NCI-H187 (cell line): ENCODE measurements at regions not wholly inside any gene's neighbourhood (a gene's known extent, or its start where the extent isn't known, plus 50 kb on each side); places are given as distances from the start of the nearest gene placed in this dataset.
"Not testable (repeated sequence)": the region's sequence is repeated elsewhere in the genome, so short reads cannot be mapped to it uniquely, and the experiment has no call there.

Experiments used
- DNase-seq, 2 experiments: peaks; one replicate each; lab custom pipeline; 2025; lab: John Stamatoyannopoulos, UW

DNA sequence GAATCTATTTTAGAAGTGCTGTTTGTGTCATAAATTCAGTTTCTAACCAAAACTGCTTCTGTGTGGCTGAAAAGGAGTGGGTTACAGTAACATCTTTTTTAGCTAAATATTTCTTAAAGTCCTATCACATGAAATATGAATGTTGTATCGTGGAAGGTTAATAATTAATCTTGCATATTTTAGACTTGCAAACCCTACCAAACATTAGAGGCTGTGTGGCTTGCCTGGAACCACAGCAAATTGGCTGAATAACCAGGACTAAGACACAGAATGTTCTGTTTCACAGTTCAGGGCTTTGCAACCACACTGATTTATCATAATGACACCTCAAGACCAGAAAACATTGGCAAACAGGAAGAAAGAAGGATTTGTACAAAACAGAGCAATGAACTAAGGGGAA lies 208.9 kb upstream of the CNTNAP5 start:
- no peak for DNase-seq

DNA sequence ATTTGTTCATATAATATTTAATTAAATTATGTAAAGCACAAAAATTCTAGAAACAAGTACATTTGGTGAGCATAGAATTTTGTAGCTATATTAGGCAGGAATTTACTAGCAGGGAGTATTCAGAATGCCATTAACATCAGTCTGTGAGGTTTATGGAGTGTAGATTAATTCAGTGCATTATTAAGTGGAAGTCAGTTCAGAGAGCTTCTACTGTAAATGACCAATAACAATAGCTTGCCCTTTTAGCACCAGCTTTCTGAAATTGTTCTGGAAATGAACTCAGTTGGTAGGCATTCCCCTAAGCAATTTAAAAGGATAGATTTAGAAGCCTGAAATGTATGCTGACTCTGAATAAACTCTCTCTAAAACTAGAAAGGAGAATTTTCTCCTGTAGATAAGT lies 208.2 kb upstream of the CNTNAP5 start:
- no peak for DNase-seq

DNA sequence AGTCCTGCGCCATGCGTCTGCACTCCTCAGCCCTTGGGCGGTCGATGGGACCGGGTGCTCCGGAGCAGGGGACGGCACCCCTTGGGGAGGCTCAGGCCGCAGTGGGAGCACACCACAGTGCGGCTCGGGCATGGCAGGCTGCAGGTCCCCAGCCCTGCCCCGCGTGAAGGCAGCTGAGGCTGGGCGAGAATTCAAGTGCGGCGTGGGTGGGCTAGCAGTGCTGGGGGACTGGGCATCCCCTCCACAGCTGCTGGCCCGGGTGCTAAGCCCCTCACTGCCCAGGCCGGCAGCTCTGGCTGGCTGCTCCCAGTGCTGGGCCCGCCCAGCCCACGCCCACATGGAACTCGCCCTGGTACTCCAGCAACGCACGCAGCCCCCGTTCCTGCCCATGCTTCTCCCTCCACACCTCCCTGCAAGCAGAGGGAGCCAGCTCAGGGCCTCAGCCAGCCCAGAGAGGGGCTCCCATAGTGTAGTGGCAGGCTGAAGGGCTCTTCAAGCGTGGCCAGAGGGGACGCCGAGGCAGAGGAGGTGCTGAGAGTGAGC lies 198.3 kb upstream of the CNTNAP5 start:
- no peak for DNase-seq

DNA sequence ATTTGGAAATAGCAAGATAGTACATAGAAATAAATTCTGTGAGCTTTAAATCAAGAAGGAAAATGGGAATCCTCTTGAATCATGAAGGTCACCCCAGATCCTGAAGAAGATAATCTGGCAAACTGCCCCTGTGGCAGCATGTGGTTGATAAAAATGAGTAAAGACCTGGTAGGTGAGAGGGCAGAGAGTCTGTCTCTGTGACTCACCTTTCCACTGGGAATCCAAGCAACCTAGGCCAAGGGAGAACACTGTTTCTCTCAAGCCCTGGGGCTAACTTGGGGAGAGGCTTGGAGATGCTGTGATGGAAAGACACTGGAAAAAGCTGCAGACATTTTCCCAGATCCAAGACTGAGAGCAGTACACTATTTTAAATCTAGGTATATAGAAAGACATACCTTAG lies 185.8 kb upstream of the CNTNAP5 start:
- DNase-seq, result no peak

DNA sequence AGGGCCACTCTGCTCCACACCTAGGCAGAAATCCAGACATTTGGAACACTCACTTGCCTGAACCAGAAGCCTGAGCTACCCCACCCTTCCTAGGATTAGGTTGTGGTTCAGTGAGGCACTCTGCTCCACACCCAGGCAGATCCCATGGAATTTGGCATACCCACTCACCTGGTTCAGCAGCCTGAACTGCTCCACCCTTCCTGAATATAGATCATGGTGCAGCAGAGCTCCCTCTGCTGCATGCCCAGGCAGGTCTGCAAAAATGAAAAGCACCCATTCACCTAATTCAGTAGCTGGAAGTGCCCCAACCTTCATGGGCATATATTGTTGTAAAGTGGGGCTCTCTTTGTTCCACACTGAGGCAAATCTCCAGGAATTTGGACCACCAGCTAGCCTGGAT lies 185.1 kb upstream of the CNTNAP5 start:
- DNase-seq, result no peak

DNA sequence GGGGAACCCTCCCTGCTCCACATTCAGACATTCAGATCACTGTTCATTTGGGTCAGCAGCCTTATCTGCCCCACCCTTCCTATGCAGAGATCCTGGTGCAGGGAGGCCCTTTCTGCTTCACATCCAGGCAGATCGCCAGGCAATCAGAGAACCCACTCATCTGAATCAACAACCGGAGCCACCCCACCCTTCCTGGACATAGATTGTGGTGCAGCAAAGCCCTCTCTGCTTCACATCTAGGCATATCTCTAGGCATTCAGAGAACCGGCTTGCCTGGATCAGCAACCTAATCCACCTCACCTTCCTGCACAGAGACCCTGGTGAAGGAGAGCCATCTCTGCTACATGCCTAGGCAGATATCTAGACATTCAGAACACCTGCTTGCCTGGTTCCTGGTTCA lies 184.5 kb upstream of the CNTNAP5 start:
- DNase-seq, result no peak

DNA sequence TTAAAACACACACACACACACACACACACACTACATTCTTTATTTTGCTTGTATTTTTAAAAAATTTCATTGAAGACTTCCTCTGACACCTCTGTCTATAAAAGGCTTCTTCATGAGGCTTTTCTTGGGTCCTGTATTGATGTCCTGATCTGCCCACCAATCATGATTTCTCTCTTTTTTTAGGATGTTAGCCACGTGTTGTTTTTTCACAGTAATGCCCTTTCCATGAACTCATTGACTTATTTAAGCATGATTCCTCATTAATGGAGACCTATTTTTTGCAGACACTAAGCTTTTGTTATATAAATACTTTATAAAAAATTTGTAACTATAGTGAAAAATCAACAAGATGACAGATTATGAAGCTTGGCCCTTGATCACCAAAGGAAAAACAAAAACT lies 173.8 kb upstream of the CNTNAP5 start:
- no peak for DNase-seq

DNA sequence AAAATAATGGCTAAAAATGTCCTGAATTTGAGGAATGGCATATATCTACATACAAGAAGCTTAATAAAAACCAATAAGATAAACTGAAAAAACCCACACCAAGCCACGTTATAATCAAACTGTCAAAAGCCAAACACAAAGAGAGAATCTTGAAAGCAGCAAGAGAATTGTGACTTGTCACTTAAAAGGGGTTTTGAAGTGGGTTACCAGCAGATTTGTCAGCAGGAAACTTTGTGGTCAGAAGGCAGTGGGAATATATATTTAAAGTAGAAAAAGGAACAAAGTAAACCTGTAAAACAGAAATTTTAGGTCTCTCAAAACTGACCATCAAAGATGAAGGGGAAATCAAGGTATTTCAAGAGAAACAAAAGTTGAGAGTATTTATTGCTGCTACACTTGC lies 171.9 kb upstream of the CNTNAP5 start:
- no peak for DNase-seq

DNA sequence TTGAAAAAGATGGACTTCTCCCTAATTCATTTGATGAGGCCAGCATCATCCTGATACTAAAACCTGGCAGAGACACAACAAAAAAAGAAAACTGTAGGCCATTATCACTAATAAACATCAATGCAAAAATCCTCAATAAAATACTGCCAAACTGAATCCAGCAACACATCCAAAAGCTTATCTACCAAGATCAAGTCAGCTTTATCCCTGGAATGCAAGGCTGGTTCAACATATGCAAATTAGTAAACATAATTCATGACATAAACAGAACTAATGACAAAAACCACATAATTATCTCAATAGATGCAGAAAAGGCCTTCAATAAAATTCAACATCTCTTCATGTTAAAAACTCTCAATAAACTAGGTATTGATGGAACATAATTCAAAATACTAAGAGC lies 166.1 kb upstream of the CNTNAP5 start:
- DNase-seq, result not testable (repeated sequence)

DNA sequence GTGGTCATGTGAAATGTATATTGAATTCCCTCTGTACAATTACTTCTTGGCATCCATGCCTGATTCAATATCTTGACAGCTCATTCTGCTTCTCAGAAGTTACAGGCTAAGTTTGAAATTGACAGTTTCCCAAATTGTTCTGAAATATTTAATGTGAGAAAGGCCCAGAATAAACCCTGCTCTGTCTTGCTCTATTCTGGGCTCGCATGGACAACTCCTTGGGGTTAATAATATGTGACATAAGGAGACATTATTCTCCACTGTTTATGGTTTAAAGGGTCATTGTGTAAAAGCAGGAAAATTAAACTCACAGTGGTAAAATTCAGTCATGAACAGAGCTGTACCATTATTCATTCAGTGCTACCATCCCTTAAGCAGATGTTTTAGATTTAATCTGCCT lies 160.7 kb upstream of the CNTNAP5 start:
- no peak for DNase-seq

DNA sequence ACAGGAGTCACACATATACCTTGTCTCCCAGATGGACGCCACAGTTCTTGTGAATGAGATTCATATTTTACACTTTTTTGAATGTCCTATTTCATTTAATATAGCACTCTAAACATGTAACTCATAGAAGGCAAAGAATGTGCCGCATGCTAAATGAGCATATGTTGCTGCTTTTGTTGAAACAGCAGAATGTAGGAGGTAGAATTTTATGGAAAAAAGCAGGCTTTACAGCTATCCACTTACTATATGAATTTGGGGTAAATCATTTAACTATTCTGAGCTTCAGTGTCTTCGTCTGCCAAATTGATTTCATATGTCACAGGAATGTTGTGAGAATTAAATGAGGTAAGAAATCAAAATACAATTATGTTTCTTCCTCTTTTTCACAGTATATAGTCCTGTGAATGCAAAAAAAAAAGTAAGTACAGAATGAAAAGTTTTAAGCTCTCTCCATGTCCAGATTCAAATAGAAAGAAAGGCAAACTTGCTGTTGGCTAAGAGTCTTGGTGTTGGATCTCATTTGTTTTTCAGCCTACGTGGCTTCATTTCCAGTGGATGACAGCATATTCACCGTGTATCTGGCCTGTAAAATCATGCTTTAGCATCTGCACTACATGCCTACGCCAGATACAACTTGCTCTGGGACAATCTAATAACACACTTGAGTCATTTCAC lies 154.7 kb upstream of the CNTNAP5 start:
- DNase-seq, result no peak

DNA sequence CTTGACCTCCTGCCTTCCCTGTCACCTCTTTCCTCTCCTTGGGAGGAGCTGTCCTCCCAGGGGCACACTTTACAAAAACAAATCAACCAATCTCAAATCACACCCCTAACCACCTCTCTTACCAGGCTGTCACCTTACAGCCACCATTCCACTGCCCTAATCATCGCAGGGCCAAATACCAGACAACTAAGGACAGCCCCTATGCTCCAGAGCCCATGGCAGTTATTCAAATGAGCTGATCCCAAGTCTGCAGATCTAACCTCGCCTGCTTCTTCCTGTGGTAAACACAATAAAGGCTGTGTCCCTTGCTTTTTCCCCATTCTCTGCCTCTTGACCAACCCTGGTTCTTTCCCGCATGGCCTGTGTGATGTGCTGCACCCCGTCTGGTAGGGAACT lies 154.2 kb upstream of the CNTNAP5 start:
- no peak for DNase-seq

DNA sequence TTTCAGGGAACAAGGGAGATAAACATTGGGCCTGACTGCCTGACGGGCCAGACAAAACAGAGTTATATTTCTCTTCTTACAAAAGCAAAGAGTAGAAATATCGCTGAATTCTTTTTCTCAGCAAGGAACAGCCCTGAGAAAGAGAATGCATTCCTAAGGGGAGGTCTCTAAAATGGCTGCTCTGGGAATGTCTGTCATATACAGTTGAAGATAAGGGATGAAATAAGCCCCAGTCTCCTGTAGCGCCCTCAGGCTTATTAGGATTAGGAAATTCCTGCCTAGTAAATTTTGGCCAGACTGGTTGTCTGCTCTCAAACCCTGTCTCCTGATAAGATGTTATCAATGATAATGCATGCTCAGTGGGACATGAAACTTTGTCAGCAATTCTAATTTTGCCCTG lies 134.9 kb upstream of the CNTNAP5 start:
- no peak for DNase-seq

DNA sequence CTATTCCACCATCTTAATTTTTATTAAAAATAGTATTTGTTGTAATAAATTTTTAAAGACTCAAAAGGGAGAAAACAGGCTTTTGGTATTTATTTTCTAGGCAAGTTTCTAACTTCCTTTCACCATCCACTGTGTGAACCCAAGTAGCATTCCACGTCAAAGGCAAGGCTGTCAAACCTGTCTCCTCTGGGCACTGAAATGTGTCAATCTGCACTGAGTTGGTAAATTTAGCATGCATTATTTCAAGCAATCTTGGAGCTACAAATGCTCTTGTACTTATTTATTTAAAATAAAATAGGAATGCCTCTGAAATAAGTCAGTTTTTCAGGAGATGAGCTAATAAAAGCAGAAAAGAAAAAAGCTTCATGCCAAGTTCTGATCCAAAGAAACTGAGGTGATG lies 130.9 kb upstream of the CNTNAP5 start:
- no peak for DNase-seq

DNA sequence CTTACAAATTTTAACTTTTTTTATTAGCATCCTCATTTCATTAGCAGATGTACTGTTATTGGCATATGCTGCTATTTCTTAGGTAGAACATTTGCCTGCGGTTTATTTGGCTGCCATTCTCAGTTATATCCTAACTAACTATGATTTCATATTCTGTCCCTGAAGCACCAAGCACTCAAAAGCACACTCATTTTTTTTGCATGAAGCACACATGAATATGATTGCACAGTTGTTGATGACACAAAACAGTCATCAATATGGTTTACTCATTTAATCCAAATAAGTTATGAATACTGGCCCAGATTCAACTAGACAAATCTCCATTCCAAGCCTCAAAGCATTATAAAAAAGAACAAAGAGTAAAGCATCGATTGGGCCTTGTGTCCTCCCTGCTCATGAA lies 129.4 kb upstream of the CNTNAP5 start:
- no peak for DNase-seq

DNA sequence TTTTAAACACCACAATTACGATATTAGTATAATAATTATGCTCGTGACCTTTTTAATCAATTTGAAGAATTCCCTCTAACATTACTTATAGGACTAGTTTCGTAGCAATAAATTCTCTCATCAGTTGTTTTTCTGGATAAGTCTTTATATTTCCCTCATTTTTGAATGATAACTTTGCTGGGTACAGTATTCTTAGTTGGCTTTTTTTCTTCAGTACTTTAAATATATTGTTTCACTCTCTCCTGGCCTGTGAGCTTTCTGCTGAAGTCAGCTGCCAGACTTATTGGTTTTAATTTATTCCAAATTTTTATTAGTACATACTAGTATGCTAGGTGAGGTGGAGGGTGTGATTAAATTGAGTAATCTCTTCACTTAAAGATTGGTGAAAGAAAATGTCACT lies 123.8 kb upstream of the CNTNAP5 start:
- DNase-seq, result no peak

DNA sequence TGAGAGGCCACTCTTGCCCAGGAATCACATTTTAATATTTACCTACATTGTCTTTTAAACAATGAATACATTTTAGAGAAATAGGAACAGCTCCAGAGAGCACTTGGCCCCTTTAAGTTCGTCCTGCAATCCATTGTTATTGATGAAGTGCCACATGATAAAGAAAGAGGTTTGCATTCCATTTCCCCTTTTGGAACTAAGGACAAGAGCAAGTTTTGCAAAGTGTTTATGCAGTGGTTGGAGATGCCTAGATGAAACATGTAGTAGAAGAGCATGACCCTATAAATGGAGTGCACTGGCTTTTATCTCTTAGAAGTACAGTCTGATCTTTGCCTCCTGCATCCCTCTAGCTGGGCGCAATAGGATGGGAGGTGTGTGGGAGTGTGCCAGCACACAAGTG lies 118.7 kb upstream of the CNTNAP5 start:
- no peak for DNase-seq

DNA sequence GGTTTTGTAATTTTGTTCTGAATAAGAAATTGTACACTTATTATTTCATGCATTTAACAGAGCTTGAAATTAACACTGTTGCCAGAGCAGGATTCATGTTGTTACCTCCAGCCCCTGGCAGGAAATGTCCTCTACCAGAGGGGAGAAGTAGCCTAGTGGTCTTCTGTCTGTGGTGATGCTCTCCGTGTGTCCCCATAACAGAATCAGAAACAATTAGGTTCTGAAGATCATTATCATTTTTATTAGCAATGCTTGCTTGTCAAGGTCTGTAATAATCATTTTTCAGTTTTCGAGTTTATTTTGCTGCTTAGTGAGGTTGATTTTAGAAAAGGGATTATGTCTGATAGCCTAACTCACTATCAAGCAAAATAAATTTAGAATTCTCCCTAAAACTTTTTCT lies 116.6 kb upstream of the CNTNAP5 start:
- DNase-seq, result no peak

DNA sequence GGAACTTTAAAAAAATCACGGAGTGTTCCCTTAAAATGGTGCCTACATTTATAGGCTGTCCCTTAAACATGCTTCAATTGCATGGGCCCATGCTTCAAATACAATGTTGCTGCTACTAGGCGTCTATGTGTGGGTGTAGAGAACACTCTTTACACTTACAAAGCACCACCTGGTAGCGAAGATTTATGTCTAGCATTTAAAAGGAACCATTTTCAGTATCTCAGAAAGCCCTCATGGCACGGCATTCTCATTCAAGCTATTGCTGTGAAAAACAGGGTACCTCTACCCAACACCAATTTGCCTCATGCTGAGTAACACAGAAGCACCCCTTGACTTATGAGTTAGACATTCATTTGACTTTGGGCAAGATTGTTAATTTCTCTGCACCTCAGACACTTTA lies 112.9 kb upstream of the CNTNAP5 start:
- DNase-seq, result no peak

DNA sequence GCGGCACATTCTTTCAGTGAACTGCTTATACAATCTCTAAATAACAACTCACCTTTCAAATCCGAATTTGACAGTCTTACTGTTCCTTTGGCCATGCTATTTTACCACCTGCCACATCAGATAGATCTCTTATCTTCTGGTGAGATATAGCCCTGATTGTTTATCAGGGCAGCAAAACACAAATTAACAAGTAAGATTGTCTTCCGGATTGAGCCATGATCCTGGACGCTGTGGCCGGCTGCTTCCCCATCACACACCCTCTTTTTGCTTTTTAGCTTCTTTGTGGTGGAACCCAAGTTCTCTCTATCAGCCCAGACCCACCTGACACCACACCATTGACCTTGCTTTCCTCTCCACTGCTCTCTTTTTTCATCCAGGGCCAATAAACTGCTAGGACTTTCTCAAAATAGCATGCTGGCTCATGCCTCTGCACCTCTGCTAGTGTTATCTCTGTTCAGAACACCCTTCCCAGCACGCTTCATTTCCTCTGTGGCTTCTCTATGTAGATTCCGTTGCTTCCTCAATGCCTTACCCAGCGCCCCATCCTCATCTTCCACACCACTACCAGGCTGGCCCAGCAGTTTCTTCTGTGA lies 111.8 kb upstream of the CNTNAP5 start:
- DNase-seq, result no peak

DNA sequence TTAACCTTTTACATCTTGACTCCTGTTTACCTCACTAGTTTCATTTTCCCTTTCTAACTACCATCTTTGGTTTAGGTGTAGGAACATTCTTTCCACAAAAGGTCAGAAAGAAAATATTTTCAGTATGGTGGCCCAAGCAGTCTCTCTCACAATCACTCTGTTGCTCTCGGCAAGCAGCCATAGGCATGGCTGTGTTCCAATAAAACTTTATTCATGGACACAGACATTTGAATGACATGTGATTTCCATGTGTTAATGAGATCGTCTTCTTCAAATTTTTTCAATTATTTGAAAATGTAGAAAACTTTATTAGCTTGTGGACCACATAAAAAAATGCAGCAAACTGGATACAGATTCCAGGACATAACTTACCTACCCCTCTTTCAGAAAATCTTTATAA lies 109.7 kb upstream of the CNTNAP5 start:
- DNase-seq, result no peak

DNA sequence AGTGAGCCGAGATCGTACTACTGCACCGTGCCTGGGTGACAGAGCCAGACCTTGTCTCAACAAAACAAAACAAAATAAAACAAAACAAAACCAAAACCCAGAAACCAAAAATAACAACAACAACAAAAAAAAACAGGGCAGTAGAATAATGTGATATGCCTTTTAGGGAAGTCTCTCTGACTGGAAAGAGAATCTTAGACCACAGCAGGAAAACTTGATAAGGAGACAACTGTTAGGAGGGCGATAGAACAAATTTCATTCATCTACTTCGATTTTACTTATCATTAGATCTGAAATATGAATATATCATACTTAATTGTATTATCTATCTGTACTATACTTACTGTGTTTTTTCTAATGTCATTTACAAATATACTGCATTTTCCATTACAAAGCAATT lies 109.0 kb upstream of the CNTNAP5 start:
- DNase-seq, result no peak

DNA sequence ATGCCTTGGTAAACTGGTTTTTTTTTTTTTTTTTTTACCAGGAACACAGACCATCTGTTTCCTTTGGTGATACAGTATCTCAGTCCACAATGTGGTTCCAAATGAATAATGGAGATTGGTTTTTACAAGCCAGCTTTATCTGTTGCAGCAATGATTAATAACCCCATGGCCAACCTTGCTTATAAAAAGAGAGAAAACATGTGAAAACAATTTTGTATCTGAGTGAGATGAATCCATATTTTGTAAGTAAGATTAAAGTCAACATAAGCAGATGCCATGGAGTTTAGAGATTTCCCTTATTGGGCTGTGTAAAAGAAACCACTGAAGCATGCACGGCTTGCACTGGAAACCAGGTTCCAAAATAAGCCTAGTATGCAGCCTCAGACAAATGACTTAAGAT lies 108.6 kb upstream of the CNTNAP5 start:
- no peak for DNase-seq

DNA sequence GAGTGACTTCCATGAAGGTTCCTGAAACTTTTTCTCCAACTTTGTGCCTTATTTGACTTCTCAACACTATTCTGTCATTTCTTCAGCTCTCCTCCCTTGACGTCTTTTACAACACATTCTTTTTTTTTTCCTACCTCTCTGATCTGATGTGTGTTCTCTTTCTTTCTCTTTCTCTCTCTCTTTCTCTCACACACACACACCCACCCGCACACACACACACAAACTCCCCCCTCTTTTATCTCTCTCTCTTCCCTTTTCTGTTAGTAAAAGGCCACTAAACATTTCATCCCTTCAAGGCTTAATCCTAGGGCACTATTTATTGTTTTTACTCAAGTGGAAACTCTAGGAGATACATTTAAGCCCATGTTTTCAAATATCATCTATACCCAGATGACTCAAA lies 107.8 kb upstream of the CNTNAP5 start:
- DNase-seq, result no peak
